Ovary (tissue), 7 donors: ENCODE measurements at regions not wholly inside any gene's neighbourhood (a gene's known extent, or its start where the extent isn't known, plus 50 kb on each side); places are given as distances from the start of the nearest gene placed in this dataset.

ENCODE experiments used
- DNase-seq, 5 donors: peaks; one replicate each; pipeline ENCODE4 v3.0.0-alpha.2; 2019 to 2020
- H3K27ac ChIP-seq, 2 donors: fragments of 200-600 bp; one replicate each; pipeline versions ENCODE4 v1.5.1 to v1.8.0; 2019 to 2022
- H3K27me3 ChIP-seq: fragments of 200-600 bp; one replicate; pipeline ENCODE4 v1.8.0; 2022
- H3K36me3 ChIP-seq: fragments of 200-600 bp; sonication (generic); one replicate; pipeline ENCODE4 v1.5.1; 2019
- H3K4me1 ChIP-seq: one replicate; pipeline ENCODE4 v1.8.1; 2013; ENCODE audit warnings: mild to moderate bottlenecking, moderate library complexity; ENCODE audit not compliant: insufficient read depth
- H3K4me3 ChIP-seq: fragments of 200-600 bp; sonication (generic); one replicate; pipeline ENCODE4 v1.5.1; 2017
- H3K9me3 ChIP-seq, 2 donors: fragments of 200-600 bp in 1 of 2; sonication (generic) in 1 of 2; one replicate each; pipeline versions ENCODE4 v1.5.1 to v1.8.1; 2013 to 2019; ENCODE audit warnings: mild to moderate bottlenecking in 1 of 2, moderate library complexity in 1 of 2
- CTCF ChIP-seq, 3 donors: fragments of 450-650 bp in 2 of 3; fragments of 200-600 bp in 1 of 3; IDR thresholded peaks; one replicate each; pipeline versions ENCODE4 v1.5.1 to v1.8.0; 2016 to 2022; ENCODE audit warnings: antibody characterized with exemption in 3 of 3, mild to moderate bottlenecking in 1 of 3
- EP300 ChIP-seq: sonication (generic); formaldehyde crosslinking; IDR thresholded peaks from one replicate; pipeline ENCODE4 v1.6.1; 2017; ENCODE audit warnings: antibody characterized with exemption
- POLR2A ChIP-seq: fragments of 450-650 bp; IDR thresholded peaks from one replicate; pipeline ENCODE4 v1.6.1; 2017; ENCODE audit warnings: antibody characterized with exemption, mild to moderate bottlenecking, moderate library complexity
- WGBS, 3 donors: extraction: QIAGEN DNeasy Blood & Tissue Kit in 1 of 3; methylation state at CpG; one replicate each; pipeline versions ENCODE4 v1.1.5 to v1.1.7; 2013 to 2017; 5-methylcytosine and 5-hydroxymethylcytosine counted together
- intact Hi-C, 4 donors: fragments of 100-400 bp; cut with DNase I; formaldehyde crosslinking; loops; one replicate each; pipeline versions ENCODE4 v1.11.0 to v1.15.1; 2022 to 2023
- donor health status: DM: no; HTN: no; CAD: no; lungs with moderate emphysema.
- donor health status: DM: no; HTN: no; CAD: no.
- donor health status: Bipolar disorder and iron deficiency.
- donor health status: DM: no; HTN: no; CAD: no.
- donor health status: DM: yes; HTN: yes; CAD: no.

- intact Hi-C loops: no loop called here
- no peaks in the 10 kb centered on the region for H3K27me3 ChIP-seq
- H3K36me3 ChIP-seq: no peaks in the 10 kb centered on the region
- H3K4me3 ChIP-seq: no peak overlapping the region
- no peaks in the 10 kb centered on the region for H3K4me1 ChIP-seq
- WGBS, 3 donors: 89 to 100% (median 100%) methylated on average over 1 of the region's 1 CpG
- TF ChIP-seq EP300 (no peak), CTCF (IDR thresholded peaks at IDR 0.05) (no peak), POLR2A (no peak)
- H3K27ac ChIP-seq: no peak overlapping the region
- DNase-seq: no peak
- H3K9me3 ChIP-seq: no peaks in the 10 kb centered on the region
Measured at GRCh38 chr6:12421596-12421995, 131.4 kb downstream of the EDN1 start.

- 84 to 86% (median 85%) methylated on average over 8 of the region's 8 CpGs for WGBS, 3 donors
- H3K4me3 ChIP-seq: no peak overlapping the region
- no peaks in the 10 kb centered on the region for H3K27me3 ChIP-seq
- no peaks in the 10 kb centered on the region for H3K9me3 ChIP-seq
- no peaks in the 10 kb centered on the region for H3K4me1 ChIP-seq
- no peak for TF ChIP-seq POLR2A
- no peak for TF ChIP-seq CTCF (IDR thresholded peaks at IDR 0.05)
- no peak for TF ChIP-seq EP300
- no peaks in the 10 kb centered on the region for H3K36me3 ChIP-seq
- intact Hi-C loops: no loop called here
- DNase-seq: no peak
- H3K27ac ChIP-seq: no peak overlapping the region
Measured at GRCh38 chr6:12422848-12423247, 132.7 kb downstream of the EDN1 start.

GRCh38 chr6:12423832-12424231 is 133.7 kb downstream of the EDN1 start:
- TF ChIP-seq POLR2A: no peak
- no peak for TF ChIP-seq EP300
- TF ChIP-seq CTCF (IDR thresholded peaks at IDR 0.05): no peak
- no peak overlapping the region for H3K4me3 ChIP-seq
- intact Hi-C loops: loop anchor here in 1 of 4 donors (1.0 kb wide), 1 partner anchor 9 kb away; no protein-coding TSS in a partner anchor
- WGBS, 3 donors: 44 to 49% (median 49%) methylated on average over 1 of the region's 1 CpG
- no peak for DNase-seq
- no peaks in the 10 kb centered on the region for H3K36me3 ChIP-seq
- no peaks in the 10 kb centered on the region for H3K4me1 ChIP-seq
- no peaks in the 10 kb centered on the region for H3K27me3 ChIP-seq
- no peaks in the 10 kb centered on the region for H3K9me3 ChIP-seq
- no peak overlapping the region for H3K27ac ChIP-seq

- TF ChIP-seq EP300 (no peak), POLR2A (no peak), CTCF (IDR thresholded peaks at IDR 0.05) (no peak)
- H3K27ac ChIP-seq: no peak overlapping the region
- no peaks in the 10 kb centered on the region for H3K27me3 ChIP-seq
- H3K9me3 ChIP-seq: no peaks in the 10 kb centered on the region
- H3K4me1 ChIP-seq: no peaks in the 10 kb centered on the region
- no peak for DNase-seq
- H3K4me3 ChIP-seq: no peak overlapping the region
- WGBS, 3 donors: 86 to 91% (median 89%) methylated on average over 4 of the region's 4 CpGs
- H3K36me3 ChIP-seq: no peaks in the 10 kb centered on the region
- intact Hi-C loops: no loop called here
Measured at GRCh38 chr6:12426121-12426520, 136.0 kb downstream of the EDN1 start.

- intact Hi-C loops: no loop called here
- H3K9me3 ChIP-seq: no peaks in the 10 kb centered on the region
- WGBS, 3 donors: 25 to 28% (median 26%) methylated on average over 3 of the region's 3 CpGs
- DNase-seq: no peak
- H3K27me3 ChIP-seq: no peaks in the 10 kb centered on the region
- no peak overlapping the region for H3K4me3 ChIP-seq
- no peak for TF ChIP-seq EP300
- no peak for TF ChIP-seq CTCF (IDR thresholded peaks at IDR 0.05)
- H3K4me1 ChIP-seq: no peaks in the 10 kb centered on the region
- no peak overlapping the region for H3K27ac ChIP-seq
- no peaks in the 10 kb centered on the region for H3K36me3 ChIP-seq
Measured at GRCh38 chr6:12431023-12431422, 140.9 kb downstream of the EDN1 start.
